ENCODE measurements at regions not wholly inside any gene's neighbourhood (a gene's known extent, or its start where the extent isn't known, plus 50 kb on each side); places are given as distances from the start of the nearest gene placed in this dataset.

GRCh38 chr1:81439046-81439823, 361.5 kb upstream of the ADGRL2 start:
- DNase-seq (ENCODE audit: low spot score) (no peak), ATAC-seq (ENCODE audit: insufficient number of reproducible peaks, low FRiP score, low read depth) (no peak)
- H3K36me3 ChIP-seq = no peaks in the 10 kb centered on the region
- H3K4me3 ChIP-seq = no peak overlapping the region
- peaks cover 0 to 13% of the 10 kb centered on the region in 2 donors for H3K4me1 ChIP-seq (ENCODE audit: control insufficient read depth in 1 of 2, low read depth in 2 of 2)
- TF ChIP-seq CTCF (IDR thresholded peaks at IDR 0.05) = no peak
- H3K27me3 ChIP-seq (replicated peaks; ENCODE audit: insufficient read depth) = no peaks in the 10 kb centered on the region
- H3K9me3 ChIP-seq = no peaks in the 10 kb centered on the region
- H3K27ac ChIP-seq = no peak overlapping the region

- Histone ChIP-seq H3K4me1 (ENCODE audit: control insufficient read depth in 1 of 2, low read depth in 2 of 2) (peaks cover 0 to 13% of the 10 kb centered on the region in 2 donors), H3K9me3 (no peaks in the 10 kb centered on the region), H3K27ac (no peak overlapping the region), H3K27me3 (replicated peaks; ENCODE audit: insufficient read depth) (no peaks in the 10 kb centered on the region), H3K36me3 (no peaks in the 10 kb centered on the region), H3K4me3 (no peak overlapping the region)
- TF ChIP-seq CTCF (IDR thresholded peaks at IDR 0.05) = no peak
- no peak for DNase-seq (ENCODE audit: low spot score)
- no peak for ATAC-seq (ENCODE audit: insufficient number of reproducible peaks, low FRiP score, low read depth)
These were observed 363.1 kb upstream of the ADGRL2 start for GRCh38 chr1:81437649-81438048.

- Histone ChIP-seq H3K27me3 (replicated peaks; ENCODE audit: insufficient read depth) (no peaks in the 10 kb centered on the region), H3K27ac (no peak overlapping the region), H3K9me3 (no peaks in the 10 kb centered on the region), H3K36me3 (no peaks in the 10 kb centered on the region), H3K4me1 (ENCODE audit: control insufficient read depth in 1 of 2, low read depth in 2 of 2) (peaks cover 0 to 13% of the 10 kb centered on the region in 2 donors), H3K4me3 (no peak overlapping the region)
- no peak for ATAC-seq (ENCODE audit: insufficient number of reproducible peaks, low FRiP score, low read depth)
- no peak for DNase-seq (ENCODE audit: low spot score)
- TF ChIP-seq CTCF (IDR thresholded peaks at IDR 0.05) = no peak
These were observed 363.5 kb upstream of the ADGRL2 start for GRCh38 chr1:81437213-81437612.

GRCh38 chr1:81435175-81435574, 365.6 kb upstream of the ADGRL2 start:
- Histone ChIP-seq H3K9me3 (no peaks in the 10 kb centered on the region), H3K27ac (no peak overlapping the region), H3K4me1 (ENCODE audit: control insufficient read depth in 1 of 2, low read depth in 2 of 2) (peaks cover 0 to 13% of the 10 kb centered on the region in 2 donors), H3K36me3 (no peaks in the 10 kb centered on the region), H3K27me3 (replicated peaks; ENCODE audit: insufficient read depth) (no peaks in the 10 kb centered on the region), H3K4me3 (no peak overlapping the region)
- DNase-seq (ENCODE audit: low spot score) = no peak
- TF ChIP-seq CTCF (IDR thresholded peaks at IDR 0.05) = no peak
- no peak for ATAC-seq (ENCODE audit: insufficient number of reproducible peaks, low FRiP score, low read depth)

- H3K27ac ChIP-seq = no peak overlapping the region
- ATAC-seq (ENCODE audit: insufficient number of reproducible peaks, low FRiP score, low read depth) (no peak), DNase-seq (ENCODE audit: low spot score) (no peak)
- no peaks in the 10 kb centered on the region for H3K36me3 ChIP-seq
- H3K9me3 ChIP-seq = no peaks in the 10 kb centered on the region
- H3K27me3 ChIP-seq (replicated peaks; ENCODE audit: insufficient read depth) = no peaks in the 10 kb centered on the region
- no peak for TF ChIP-seq CTCF (IDR thresholded peaks at IDR 0.05)
- H3K4me3 ChIP-seq = no peak overlapping the region
- peaks cover 0 to 13% of the 10 kb centered on the region in 2 donors for H3K4me1 ChIP-seq (ENCODE audit: control insufficient read depth in 1 of 2, low read depth in 2 of 2)
These were observed 367.1 kb upstream of the ADGRL2 start for GRCh38 chr1:81433676-81434075.
